Cardiac septum (tissue), 1 donor: ENCODE measurements at regions not wholly inside any gene's neighbourhood (a gene's known extent, or its start where the extent isn't known, plus 50 kb on each side); places are given as distances from the start of the nearest gene placed in this dataset.
"Not testable (repeated sequence)": the region's sequence is repeated elsewhere in the genome, so short reads cannot be mapped to it uniquely, and the experiment has no call there.

Experiments
- DNase-seq: peaks from one replicate; pipeline ENCODE4 v3.0.0-alpha.2; 2020; ENCODE audit warnings: low spot score
- intact Hi-C: fragments of 100-400 bp; cut with DNase I; formaldehyde crosslinking; loops from one replicate; pipeline ENCODE4 v1.14.0; 2022
- donor health status: DM: no; HTN: no; CAD: no.

DNA sequence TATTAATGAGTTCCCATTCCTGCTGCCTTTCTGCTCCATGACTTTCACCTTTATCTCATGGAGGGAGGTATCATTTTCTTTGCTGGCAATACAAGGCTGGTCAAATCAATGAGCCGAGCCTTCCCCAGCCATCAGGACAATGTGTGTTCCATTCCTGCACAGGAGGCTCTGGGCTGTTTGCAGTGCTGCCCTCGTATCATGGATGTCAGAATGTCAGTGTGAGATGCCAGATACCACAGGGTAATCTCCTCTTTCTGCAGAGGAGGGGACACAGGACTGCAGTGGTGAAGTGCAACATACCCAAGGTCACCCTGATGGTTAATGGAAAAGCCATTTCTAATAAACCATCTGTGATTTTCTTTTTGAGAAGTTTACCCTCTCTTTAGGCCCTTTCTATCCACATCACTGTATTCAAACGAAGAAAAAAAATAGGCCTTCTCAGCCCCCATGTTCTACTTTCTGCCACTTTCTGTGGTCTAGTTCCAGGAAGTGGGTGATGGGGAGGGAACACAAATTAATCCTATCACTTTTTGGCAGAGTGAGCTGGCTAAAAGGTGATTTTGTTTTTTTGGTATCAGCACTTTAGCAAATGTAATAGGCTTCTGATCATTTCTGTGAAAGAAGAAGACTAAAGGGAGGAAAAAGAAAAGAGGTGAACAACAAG lies 490.2 kb upstream of the BOD1L1 start:
- DNase-seq, result no peak
- intact Hi-C loops, result no loop called here

- intact Hi-C loops, result no loop called here
- DNase-seq, result no peak
Measured at GRCh38 chr4:14124816-14125215, 497.3 kb upstream of the BOD1L1 start.

GRCh38 chr4:14125375-14126129 lies 498.0 kb upstream of the BOD1L1 start:
- intact Hi-C loops, result no loop called here
- DNase-seq, result no peak

GRCh38 chr4:14130551-14130950 lies 503.0 kb upstream of the BOD1L1 start:
- intact Hi-C loops, result no loop called here
- no peak for DNase-seq

DNA sequence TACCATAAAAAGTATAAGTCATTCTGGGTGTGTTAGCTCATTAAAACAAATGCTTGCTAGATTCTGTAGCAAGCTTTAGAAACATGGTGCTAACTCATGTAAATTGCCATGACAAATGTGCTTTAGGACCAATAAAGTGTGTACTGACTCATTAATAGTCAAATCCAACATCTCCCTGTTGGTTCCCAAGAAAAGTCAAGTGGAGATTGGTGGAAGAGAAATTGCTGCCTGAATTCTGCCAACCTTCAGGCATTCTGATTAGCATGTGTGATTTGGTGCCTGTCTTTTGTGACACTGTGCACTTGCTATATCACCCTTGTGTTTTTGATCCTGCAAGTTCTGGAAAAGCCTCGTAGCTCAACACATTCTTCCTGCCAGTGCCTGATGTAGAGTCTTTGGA lies 503.8 kb upstream of the BOD1L1 start:
- no peak for DNase-seq
- intact Hi-C loops, result no loop called here

- intact Hi-C loops, result no loop called here
- DNase-seq, result no peak
Measured at GRCh38 chr4:14132301-14132700, 504.8 kb upstream of the BOD1L1 start.

- DNase-seq, result no peak
- intact Hi-C loops, result no loop called here
Measured at GRCh38 chr4:14138106-14138505, 510.6 kb upstream of the BOD1L1 start.

- DNase-seq, result no peak
- intact Hi-C loops, result no loop called here
Measured at GRCh38 chr4:14143892-14144291, 516.4 kb upstream of the BOD1L1 start.

GRCh38 chr4:14149176-14150053 lies 521.9 kb upstream of the BOD1L1 start:
- intact Hi-C loops, result no loop called here
- no peak for DNase-seq

DNA sequence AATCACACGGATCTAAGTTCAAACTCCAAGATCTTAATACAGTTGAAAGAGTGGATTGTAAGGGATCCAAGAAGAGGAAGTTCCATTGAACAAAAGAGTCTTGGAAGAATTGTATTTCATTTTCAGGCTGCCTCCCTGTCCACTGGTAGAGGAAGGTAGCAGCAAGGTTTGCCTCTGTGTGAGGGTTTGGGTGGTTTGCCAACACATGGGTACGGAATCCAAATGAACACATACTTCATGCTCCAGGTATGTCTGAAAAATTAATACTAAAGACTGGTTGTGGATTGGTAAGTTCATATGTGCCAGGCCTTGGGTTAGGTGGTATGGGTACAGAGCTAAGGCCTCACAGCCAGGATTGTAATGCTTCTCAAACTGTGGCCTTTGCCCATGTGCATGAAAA lies 523.6 kb upstream of the BOD1L1 start:
- DNase-seq, result no peak
- intact Hi-C loops, result no loop called here

- DNase-seq, result no peak
- intact Hi-C loops, result no loop called here
Measured at GRCh38 chr4:14152834-14153519, 525.5 kb upstream of the BOD1L1 start.

DNA sequence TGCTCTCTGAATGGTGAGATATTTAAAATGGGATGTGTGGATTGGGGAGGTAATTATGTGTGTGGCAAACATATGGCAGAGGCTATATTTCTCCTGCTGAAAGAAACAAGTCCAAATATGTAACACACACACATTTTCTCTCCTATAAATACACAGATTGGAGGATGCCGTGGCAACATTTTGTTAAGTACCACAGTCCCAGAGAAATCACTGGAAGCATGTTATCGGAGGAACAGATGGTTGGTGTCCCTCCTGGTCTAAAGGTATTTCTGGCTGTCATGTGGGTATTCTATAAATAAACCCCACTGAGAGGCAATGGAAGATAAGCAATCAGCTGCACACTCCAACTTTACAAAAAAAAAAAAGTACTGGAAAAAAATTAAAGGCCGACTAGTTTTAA lies 528.3 kb upstream of the BOD1L1 start:
- DNase-seq, result no peak
- intact Hi-C loops, result no loop called here

DNA sequence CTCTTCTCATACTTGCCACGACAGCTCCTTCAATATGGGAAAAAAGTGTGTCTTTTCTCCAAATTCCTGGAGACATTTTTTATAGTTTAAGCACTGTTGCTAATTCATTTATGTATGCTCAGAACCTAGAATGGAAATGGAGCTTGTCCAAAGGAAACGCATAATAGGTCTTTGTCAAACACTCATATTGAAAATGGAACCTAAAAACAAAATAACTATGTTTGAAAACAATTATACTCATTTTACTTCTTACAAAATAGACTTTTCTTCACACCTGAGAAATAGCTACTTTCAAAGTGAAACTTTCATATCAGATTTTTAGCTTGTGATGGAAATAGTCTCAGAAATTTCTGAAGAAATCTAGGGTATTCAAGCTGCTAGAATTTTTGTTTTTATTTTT lies 529.7 kb upstream of the BOD1L1 start:
- DNase-seq, result no peak
- intact Hi-C loops, result no loop called here

GRCh38 chr4:14165222-14165920 lies 537.8 kb upstream of the BOD1L1 start:
- no peak for DNase-seq
- intact Hi-C loops, result no loop called here

GRCh38 chr4:14167876-14168510 lies 540.5 kb upstream of the BOD1L1 start:
- intact Hi-C loops, result no loop called here
- DNase-seq, result no peak

DNA sequence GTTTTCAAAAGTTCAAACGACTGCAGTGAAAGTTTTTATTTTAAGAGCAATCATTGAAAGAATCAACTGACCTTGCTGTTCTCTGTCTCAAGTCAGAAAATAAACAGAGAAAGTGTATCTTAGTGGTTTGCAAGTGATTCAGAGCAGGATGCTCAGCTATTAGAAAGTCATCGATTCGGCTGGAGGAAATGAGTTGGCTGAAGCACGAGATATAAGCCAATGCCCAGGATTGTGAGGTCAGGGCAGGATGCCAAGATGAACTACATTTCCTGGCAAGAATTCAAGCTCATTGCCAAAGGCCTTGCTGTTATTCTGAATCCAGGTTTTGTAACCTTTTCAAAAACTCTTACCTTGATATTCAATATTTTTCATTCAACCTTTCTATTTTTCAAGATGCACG lies 541.4 kb upstream of the BOD1L1 start:
- intact Hi-C loops, result no loop called here
- DNase-seq, result no peak

GRCh38 chr4:14169460-14169859 lies 541.9 kb upstream of the BOD1L1 start:
- DNase-seq, result no peak
- intact Hi-C loops, result no loop called here

- DNase-seq, intact Hi-C loops: not testable (repeated sequence)
Measured at GRCh38 chr4:14169940-14170339, 542.4 kb upstream of the BOD1L1 start.

- intact Hi-C loops, result no loop called here
- DNase-seq, result no peak
Measured at GRCh38 chr4:14176613-14177012, 549.1 kb upstream of the BOD1L1 start.
